Trophoblast cell (in vitro differentiated cells and primary cell): ENCODE measurements at regions not wholly inside any gene's neighbourhood (a gene's known extent, or its start where the extent isn't known, plus 50 kb on each side); places are given as distances from the start of the nearest gene placed in this dataset.
A peak's percentile ranks its signal among the peaks of the same experiment; 100 is the strongest.

Experiments
- DNase-seq, 2 donors: peaks; one replicate each; pipeline ENCODE4 v3.0.0-alpha.2; 2016
- H2AFZ ChIP-seq: 2 replicates; pipeline ENCODE4 v1.6.1; 2013; ENCODE audit warnings: low read length, moderate library complexity, mild to moderate bottlenecking; ENCODE audit not compliant: insufficient read depth, poor library complexity
- H2AK5ac ChIP-seq: 2 replicates; pipeline ENCODE4 v1.6.1; 2013; ENCODE audit warnings: mild to moderate bottlenecking, low read length
- H2BK120ac ChIP-seq: 2 replicates; pipeline ENCODE4 v1.6.1; 2013; ENCODE audit warnings: low read length, mild to moderate bottlenecking, moderate library complexity; ENCODE audit not compliant: insufficient read depth, poor library complexity
- H2BK12ac ChIP-seq: 2 replicates; pipeline ENCODE4 v1.6.1; 2013; ENCODE audit warnings: mild to moderate bottlenecking, low read length, moderate library complexity
- H2BK5ac ChIP-seq: 2 replicates; pipeline ENCODE4 v1.6.1; 2013; ENCODE audit warnings: low read length, low read depth, moderate library complexity, mild to moderate bottlenecking; ENCODE audit not compliant: poor library complexity
- H3K14ac ChIP-seq: 2 replicates; pipeline ENCODE4 v1.6.1; 2013; ENCODE audit warnings: mild to moderate bottlenecking, low read length
- H3K18ac ChIP-seq: 2 replicates; pipeline ENCODE4 v1.6.1; 2013; ENCODE audit warnings: mild to moderate bottlenecking, low read length
- H3K23ac ChIP-seq: 2 replicates; pipeline ENCODE4 v1.6.1; 2013; ENCODE audit warnings: low read length
- H3K27ac ChIP-seq: 2 replicates; pipeline ENCODE4 v1.5.1; 2013; ENCODE audit warnings: low read depth, mild to moderate bottlenecking, inconsistent platforms, low read length, moderate library complexity
- H3K27me3 ChIP-seq: 2 replicates; pipeline ENCODE4 v1.6.1; 2013; ENCODE audit warnings: inconsistent platforms, mild to moderate bottlenecking, low read length, moderate library complexity; ENCODE audit not compliant: insufficient read depth
- H3K36me3 ChIP-seq, 2 experiments: 1 replicate in 1 of 2; 2 replicates in 1 of 2; pipeline ENCODE4 v1.6.1; 2013; ENCODE audit warnings: low read length in 2 of 2, mild to moderate bottlenecking in 2 of 2, moderate library complexity in 1 of 2; ENCODE audit not compliant: insufficient read depth in 2 of 2, control insufficient read depth in 1 of 2
- H3K4ac ChIP-seq: 2 replicates; pipeline ENCODE4 v1.6.1; 2013; ENCODE audit warnings: low read depth, mild to moderate bottlenecking, low read length, moderate library complexity
- H3K4me1 ChIP-seq, 2 experiments: 1 replicate in 1 of 2; 2 replicates in 1 of 2; pipeline ENCODE4 v1.6.1; 2013; ENCODE audit warnings: low read length in 2 of 2, mild to moderate bottlenecking in 2 of 2, moderate library complexity in 1 of 2; ENCODE audit not compliant: insufficient read depth in 2 of 2, control insufficient read depth in 1 of 2
- H3K4me2 ChIP-seq: 2 replicates; pipeline ENCODE4 v1.6.1; 2013; ENCODE audit warnings: inconsistent platforms, mild to moderate bottlenecking, low read length, moderate library complexity
- H3K4me3 ChIP-seq: 2 replicates; pipeline ENCODE4 v1.5.1; 2013; ENCODE audit warnings: mild to moderate bottlenecking, low read depth, low read length, inconsistent platforms
- H3K79me1 ChIP-seq: one replicate; pipeline ENCODE4 v1.6.1; 2013; ENCODE audit warnings: low read length
- H3K79me2 ChIP-seq: 2 replicates; pipeline ENCODE4 v1.6.1; 2013; ENCODE audit warnings: low read length, mild to moderate bottlenecking; ENCODE audit not compliant: control insufficient read depth, insufficient read depth, poor library complexity
- H3K9ac ChIP-seq: 2 replicates; pipeline ENCODE4 v1.6.1; 2013; ENCODE audit warnings: mild to moderate bottlenecking, low read length
- H3K9me3 ChIP-seq: 2 replicates; pipeline ENCODE4 v1.6.1; 2013; ENCODE audit warnings: low read depth, mild to moderate bottlenecking, control low read depth, inconsistent platforms, low read length; ENCODE audit not compliant: insufficient read depth
- H4K12ac ChIP-seq: 2 replicates; pipeline ENCODE4 v1.6.1; 2013; ENCODE audit warnings: low read depth, mild to moderate bottlenecking, low read length, moderate library complexity
- H4K8ac ChIP-seq: 2 replicates; pipeline ENCODE4 v1.6.1; 2013; ENCODE audit warnings: low read depth, mild to moderate bottlenecking, low read length, moderate library complexity
- H4K91ac ChIP-seq: one replicate; pipeline ENCODE4 v1.6.1; 2013; ENCODE audit warnings: low read depth, mild to moderate bottlenecking, low read length, moderate library complexity
- WGBS: extraction: QIAGEN DNeasy Blood & Tissue Kit; methylation state at CpG from one replicate; pipeline ENCODE4 v1.1.7; 2013; ENCODE audit warnings: missing lambda C conversion rate; ENCODE audit not compliant: insufficient read length, insufficient coverage; ENCODE audit errors: extremely low coverage; 5-methylcytosine and 5-hydroxymethylcytosine counted together

- H2BK120ac ChIP-seq, result no peak overlapping the region
- WGBS, result no CpG with 5 or more reads among the region's 6 CpGs
Measured at GRCh38 chr1:162916821-162917613, 56.0 kb upstream of the CCDC190 start.

DNA sequence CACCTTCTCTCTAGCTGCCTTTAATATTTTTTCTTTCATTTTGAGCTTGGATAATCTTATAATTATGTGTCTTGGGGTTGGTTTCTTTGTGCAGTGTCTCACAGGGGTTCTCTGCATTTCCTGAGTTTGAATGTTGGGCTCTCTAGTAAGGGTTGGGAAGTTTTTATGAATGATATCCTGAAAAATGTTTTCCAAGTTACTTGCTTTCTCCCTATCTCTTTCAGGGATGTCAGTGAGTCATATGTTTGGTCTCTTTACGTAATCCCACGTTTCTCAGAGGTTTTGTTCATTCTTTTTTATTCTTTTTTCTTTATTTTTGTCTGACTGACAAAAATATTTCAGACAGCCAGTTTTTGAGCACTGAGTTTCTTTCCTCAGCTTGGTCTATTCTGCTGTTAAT lies 55.4 kb upstream of the CCDC190 start:
- no peak overlapping the region for H4K8ac ChIP-seq
- H4K12ac ChIP-seq, result no peak overlapping the region
- H4K91ac ChIP-seq, result no peak overlapping the region
- no peaks in the 10 kb centered on the region for H3K27me3 ChIP-seq
- no peak overlapping the region for H3K4me2 ChIP-seq
- H3K79me1 ChIP-seq, result peaks cover 4% of the 10 kb centered on the region
- no peak overlapping the region for H3K23ac ChIP-seq
- no peak overlapping the region for H2BK5ac ChIP-seq
- no peak overlapping the region for H2AFZ ChIP-seq
- peak in 1 of 2 donors; percentile 35 for DNase-seq
- no peak overlapping the region for H3K4ac ChIP-seq
- H3K14ac ChIP-seq, result no peak overlapping the region
- no CpG with 5 or more reads among the region's 2 CpGs for WGBS
- no peak overlapping the region for H3K9ac ChIP-seq
- no peaks in the 10 kb centered on the region for H3K79me2 ChIP-seq
- peaks cover 1% of the 10 kb centered on the region for H3K9me3 ChIP-seq
- no peak overlapping the region for H3K4me3 ChIP-seq
- no peak overlapping the region for H3K18ac ChIP-seq
- no peak overlapping the region for H2BK120ac ChIP-seq
- H2AK5ac ChIP-seq, result no peak overlapping the region
- peaks cover 6 to 12% of the 10 kb centered on the region in 2 experiments for H3K4me1 ChIP-seq
- H2BK12ac ChIP-seq, result no peak overlapping the region
- H3K27ac ChIP-seq, result no peak overlapping the region
- H3K36me3 ChIP-seq, result no peaks in the 10 kb centered on the region

More at GRCh38 chr1:162916821-162917613, 56.0 kb upstream of the CCDC190 start:
- Histone ChIP-seq H3K27ac (no peak overlapping the region), H3K23ac (no peak overlapping the region), H4K8ac (no peak overlapping the region), H3K27me3 (no peaks in the 10 kb centered on the region), H4K12ac (no peak overlapping the region), H3K18ac (no peak overlapping the region), H3K4me2 (no peak overlapping the region), H3K9me3 (no peaks in the 10 kb centered on the region), H3K79me2 (no peaks in the 10 kb centered on the region), H3K36me3 (no peaks in the 10 kb centered on the region), H4K91ac (no peak overlapping the region), H3K4ac (no peak overlapping the region), H3K4me1 (peaks cover 6 to 12% of the 10 kb centered on the region in 2 experiments), H2BK5ac (no peak overlapping the region), H3K79me1 (peaks cover 4% of the 10 kb centered on the region), H3K9ac (no peak overlapping the region), H2BK12ac (no peak overlapping the region), H2AK5ac (no peak overlapping the region), H2AFZ (no peak overlapping the region), H3K4me3 (no peak overlapping the region), H3K14ac (no peak overlapping the region)
- DNase-seq, result no peak

- H3K9me3 ChIP-seq, result peaks cover 1% of the 10 kb centered on the region
- no peak overlapping the region for H3K14ac ChIP-seq
- no peak overlapping the region for H3K27ac ChIP-seq
- DNase-seq, result no peak
- H3K4ac ChIP-seq, result no peak overlapping the region
- no peak overlapping the region for H2BK120ac ChIP-seq
- no peaks in the 10 kb centered on the region for H3K36me3 ChIP-seq
- H3K4me1 ChIP-seq, result peaks cover 6 to 12% of the 10 kb centered on the region in 2 experiments
- no peak overlapping the region for H4K12ac ChIP-seq
- no peak overlapping the region for H2BK12ac ChIP-seq
- H3K79me1 ChIP-seq, result peaks cover 4% of the 10 kb centered on the region
- no peak overlapping the region for H3K4me2 ChIP-seq
- H3K27me3 ChIP-seq, result no peaks in the 10 kb centered on the region
- no peak overlapping the region for H2BK5ac ChIP-seq
- no peaks in the 10 kb centered on the region for H3K79me2 ChIP-seq
- no peak overlapping the region for H3K9ac ChIP-seq
- H2AFZ ChIP-seq, result no peak overlapping the region
- H3K23ac ChIP-seq, result no peak overlapping the region
- H4K8ac ChIP-seq, result no peak overlapping the region
- no peak overlapping the region for H2AK5ac ChIP-seq
- H4K91ac ChIP-seq, result no peak overlapping the region
- H3K4me3 ChIP-seq, result no peak overlapping the region
- H3K18ac ChIP-seq, result no peak overlapping the region
Measured at GRCh38 chr1:162914601-162915000, 53.6 kb upstream of the CCDC190 start.

- no peak overlapping the region for H3K9ac ChIP-seq
- no CpG with 5 or more reads among the region's 3 CpGs for WGBS
- no peaks in the 10 kb centered on the region for H3K27me3 ChIP-seq
Measured at GRCh38 chr1:162913345-162913744, 52.4 kb upstream of the CCDC190 start.

More at GRCh38 chr1:162913345-162913744, 52.4 kb upstream of the CCDC190 start:
- peak overlapping the region; percentile 69 for H2BK120ac ChIP-seq
- H3K4me1 ChIP-seq, result peaks cover 6 to 10% of the 10 kb centered on the region in 2 experiments
- peak overlapping the region; percentile 85 for H2BK5ac ChIP-seq
- H2AK5ac ChIP-seq, result no peak overlapping the region
- H3K4me2 ChIP-seq, result no peak overlapping the region
- H3K14ac ChIP-seq, result peak overlapping the region; percentile 59
- peak overlapping the region; percentile 66 for H4K91ac ChIP-seq
- H4K8ac ChIP-seq, result peak overlapping the region; percentile 23
- peak overlapping the region; percentile 78 for H2BK12ac ChIP-seq
- no peaks in the 10 kb centered on the region for H3K36me3 ChIP-seq
- no peak overlapping the region for H3K4me3 ChIP-seq
- peaks cover 1% of the 10 kb centered on the region for H3K9me3 ChIP-seq
- no peak overlapping the region for H3K23ac ChIP-seq
- no peak overlapping the region for H4K12ac ChIP-seq
- DNase-seq, result peak; percentile 30 to 67
- H3K79me1 ChIP-seq, result peaks cover 4% of the 10 kb centered on the region
- H3K27ac ChIP-seq, result peak overlapping the region; percentile 80
- no peaks in the 10 kb centered on the region for H3K79me2 ChIP-seq
- H3K18ac ChIP-seq, result no peak overlapping the region
- no peak overlapping the region for H3K4ac ChIP-seq
- no peak overlapping the region for H2AFZ ChIP-seq
